Left colon (tissue), 2 donors: ENCODE measurements at regions not wholly inside any gene's neighbourhood (a gene's known extent, or its start where the extent isn't known, plus 50 kb on each side); places are given as distances from the start of the nearest gene placed in this dataset.

Source experiments
- ATAC-seq: fragments of 200-7000 bp; cut with Tn5 transposase; one replicate; pipeline ENCODE4 v1.9.1; 2020; ENCODE audit warnings: mild to moderate bottlenecking, moderate library complexity
- DNase-seq, 2 donors: peaks; one replicate each; pipeline ENCODE4 v3.0.0-alpha.2; 2020
- intact Hi-C, 2 donors: fragments of 100-400 bp; cut with DNase I in 1 of 2; cut with micrococcal nuclease in 1 of 2; formaldehyde crosslinking; loops; one replicate each; pipeline versions ENCODE4 v1.11.2 to v1.14.0; 2022; cut with DNase I, micrococcal nuclease
- donor health status: DM: no; HTN: no; CAD: no.
- donor health status: DM: yes; HTN: yes; CAD: no.

GRCh38 chr5:51001227-51001923 is 334.9 kb downstream of the PARP8 start:
- DNase-seq (no peak), ATAC-seq (no peak)
- intact Hi-C loops = no loop called here

- intact Hi-C loops = no loop called here
Observed at GRCh38 chr5:51002368-51002767, 335.9 kb downstream of the PARP8 start.

GRCh38 chr5:51013036-51013435 is 346.6 kb downstream of the PARP8 start:
- DNase-seq (no peak), ATAC-seq (no peak)
- intact Hi-C loops = no loop called here

More at GRCh38 chr5:51002368-51002767, 335.9 kb downstream of the PARP8 start:
- DNase-seq (no peak), ATAC-seq (no peak)

GRCh38 chr5:51018423-51018822 is 352.0 kb downstream of the PARP8 start:
- DNase-seq (no peak), ATAC-seq (no peak)
- intact Hi-C loops = no loop called here

DNA sequence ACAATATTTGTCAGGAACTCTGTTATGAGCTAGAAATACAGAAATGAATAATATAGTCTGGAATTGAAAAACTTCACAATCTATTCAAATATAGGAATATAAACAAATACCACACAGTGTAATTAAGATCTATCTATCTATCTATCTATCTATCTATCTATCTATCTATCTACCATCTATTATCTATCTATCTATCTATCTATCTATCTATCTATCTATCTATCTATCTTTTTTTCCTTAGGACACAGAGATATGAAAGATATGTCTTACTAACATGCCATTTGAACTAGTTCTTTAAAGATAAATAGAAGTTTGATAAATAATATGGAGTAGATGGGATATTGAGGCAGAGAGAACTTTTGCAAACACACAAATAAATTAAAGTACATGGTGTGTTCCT is 357.8 kb downstream of the PARP8 start:
- intact Hi-C loops = no loop called here
- DNase-seq (no peak), ATAC-seq (no peak)

GRCh38 chr5:51027271-51027670 is 356.0 kb upstream of the ISL1 start:
- DNase-seq (no peak), ATAC-seq (no peak)
- intact Hi-C loops = no loop called here

- DNase-seq (no peak), ATAC-seq (no peak)
- intact Hi-C loops = no loop called here
Observed at GRCh38 chr5:51028394-51028793, 354.9 kb upstream of the ISL1 start.

GRCh38 chr5:51033215-51033614 is 350.0 kb upstream of the ISL1 start:
- no peak for ATAC-seq
- DNase-seq = no peak

GRCh38 chr5:51034222-51034901 is 348.9 kb upstream of the ISL1 start:
- intact Hi-C loops = no loop called here
- ATAC-seq = no peak
- DNase-seq = no peak

More at GRCh38 chr5:51033215-51033614, 350.0 kb upstream of the ISL1 start:
- intact Hi-C loops = no loop called here

DNA sequence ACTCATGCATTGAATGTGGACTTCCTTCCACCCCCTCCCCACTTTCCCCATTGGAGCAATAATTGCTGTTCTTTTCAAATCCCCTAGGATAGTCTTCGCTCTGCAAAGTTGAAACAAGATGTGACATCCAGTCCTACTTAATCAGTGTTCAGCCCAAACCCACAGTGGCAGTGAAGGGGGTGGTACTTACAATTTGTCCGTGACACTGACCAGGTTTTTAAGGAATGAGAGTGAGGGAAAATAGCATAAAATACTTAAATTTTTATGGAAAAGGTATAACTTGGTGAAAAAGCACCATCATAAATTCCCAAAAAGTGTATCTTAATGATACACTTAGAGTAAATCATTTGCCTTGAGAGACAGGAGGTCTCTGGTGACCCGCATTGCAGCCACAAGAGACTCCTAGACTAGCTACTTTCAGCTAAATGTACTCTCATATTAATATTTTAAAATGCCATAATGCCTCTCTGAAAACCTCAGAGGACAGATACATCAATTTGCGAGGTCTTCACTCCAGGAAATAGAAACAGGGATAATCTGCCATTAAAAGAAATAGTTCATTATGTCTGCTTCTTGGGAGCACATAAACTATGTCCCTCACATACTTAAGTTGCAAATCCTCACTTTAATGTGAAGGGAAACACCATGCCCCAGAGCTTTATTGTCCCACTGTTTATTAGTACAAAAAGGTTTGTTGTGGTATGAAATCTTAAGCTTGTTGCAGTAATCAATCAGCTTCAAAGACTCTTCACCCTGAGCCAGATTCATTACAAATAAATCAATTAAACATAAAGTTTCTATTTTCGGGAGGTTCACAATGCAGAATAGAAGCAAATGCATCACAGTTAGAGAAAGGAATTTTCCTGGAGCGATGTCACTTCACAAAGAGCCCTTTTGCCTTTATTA is 343.6 kb upstream of the ISL1 start:
- DNase-seq (no peak), ATAC-seq (no peak)
- intact Hi-C loops = no loop called here

- ATAC-seq (no peak), DNase-seq (no peak)
- intact Hi-C loops = no loop called here
Observed at GRCh38 chr5:51043745-51044144, 339.5 kb upstream of the ISL1 start.

DNA sequence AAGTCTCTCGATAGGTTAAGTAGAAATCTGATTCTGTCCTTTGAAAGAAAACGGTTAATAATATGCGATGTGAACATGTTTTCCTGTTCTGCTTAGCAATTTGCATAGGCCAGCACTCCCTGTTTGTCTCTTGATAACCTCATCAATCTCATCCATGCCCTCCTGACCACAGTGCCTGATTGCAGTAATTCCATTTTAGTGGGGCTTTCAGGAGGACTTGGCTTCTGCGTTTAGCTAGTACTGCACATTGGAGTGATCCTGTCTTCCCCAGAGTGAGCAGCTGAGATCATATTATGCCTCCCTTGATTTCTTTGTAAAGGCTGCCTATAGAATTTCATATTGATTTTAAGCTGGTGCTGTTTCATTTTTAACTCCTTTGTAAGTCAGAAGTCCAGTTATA is 335.9 kb upstream of the ISL1 start:
- intact Hi-C loops = no loop called here
- ATAC-seq (no peak), DNase-seq (no peak)

- ATAC-seq (peak; percentile 69), DNase-seq (no peak)
- intact Hi-C loops = no loop called here
Observed at GRCh38 chr5:51053361-51053760, 329.9 kb upstream of the ISL1 start.

DNA sequence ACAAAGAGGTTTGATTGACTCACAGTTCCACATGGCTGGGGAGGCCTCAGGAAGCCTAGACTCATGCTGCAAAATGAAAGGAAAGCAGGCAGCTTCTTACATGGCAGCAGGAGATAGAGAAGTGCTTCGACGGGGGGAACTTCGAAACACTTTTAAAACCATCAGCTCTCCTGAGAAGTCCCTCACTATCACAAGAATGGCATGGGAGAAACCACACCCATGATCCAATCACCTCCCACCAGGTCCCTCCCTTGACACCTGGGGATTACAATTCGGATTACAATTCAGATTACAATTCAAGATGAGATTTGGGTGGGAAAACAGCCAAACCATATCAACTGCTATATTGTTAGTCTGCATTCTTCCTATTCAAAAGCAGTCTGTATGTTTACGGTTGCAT is 322.3 kb upstream of the ISL1 start:
- ATAC-seq (no peak), DNase-seq (no peak)
- intact Hi-C loops = no loop called here

GRCh38 chr5:51072937-51073336 is 310.3 kb upstream of the ISL1 start:
- DNase-seq (no peak), ATAC-seq (no peak)
- intact Hi-C loops = no loop called here

GRCh38 chr5:51082741-51083140 is 300.5 kb upstream of the ISL1 start:
- DNase-seq (no peak), ATAC-seq (no peak)
- intact Hi-C loops = no loop called here

GRCh38 chr5:51091816-51092215 is 291.4 kb upstream of the ISL1 start:
- intact Hi-C loops = no loop called here
- no peak for DNase-seq

GRCh38 chr5:51095486-51095885 is 287.8 kb upstream of the ISL1 start:
- intact Hi-C loops = no loop called here
- no peak for DNase-seq
- ATAC-seq = no peak

More at GRCh38 chr5:51091816-51092215, 291.4 kb upstream of the ISL1 start:
- ATAC-seq = no peak

DNA sequence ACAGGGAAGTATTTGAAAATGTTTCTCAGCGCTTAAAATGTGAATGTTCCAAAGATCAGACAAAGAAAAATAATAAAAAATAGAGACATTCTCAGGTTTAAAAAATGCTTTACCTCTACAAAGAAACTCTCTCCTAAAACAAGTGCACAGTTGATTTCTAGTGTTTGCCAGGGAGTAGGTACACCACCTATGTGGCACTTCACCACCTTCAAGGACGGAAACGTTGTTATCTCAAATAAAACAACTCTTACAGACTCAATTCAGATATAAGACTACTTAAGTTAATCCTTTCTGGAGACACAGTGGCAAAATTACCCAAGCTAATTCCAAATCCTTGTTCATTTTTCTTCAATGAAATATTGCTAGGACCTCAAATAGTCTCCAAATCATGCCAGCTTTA is 286.4 kb upstream of the ISL1 start:
- ATAC-seq (no peak), DNase-seq (no peak)
- intact Hi-C loops = no loop called here
